Spleen (tissue), 11 donors: ENCODE measurements at regions not wholly inside any gene's neighbourhood (a gene's known extent, or its start where the extent isn't known, plus 50 kb on each side); places are given as distances from the start of the nearest gene placed in this dataset.

Experiments
- DNase-seq: peaks from one replicate; pipeline ENCODE4 v3.0.0-alpha.2; 2020
- H3K27ac ChIP-seq, 8 donors: fragments of 200-600 bp; sonication (generic) in 7 of 8; 1 replicate in 4 of 8; 2 replicates in 4 of 8; pipeline versions ENCODE4 v1.5.0 to v1.8.0; 2016 to 2021; ENCODE audit warnings: inconsistent platforms in 4 of 8, mild to moderate bottlenecking in 4 of 8, moderate library complexity in 1 of 8
- H3K27me3 ChIP-seq, 7 donors: fragments of 200-600 bp; sonication (generic) in 6 of 7; replicated peaks in 1 of 7; 1 replicate in 4 of 7; 2 replicates in 3 of 7; pipeline versions ENCODE4 v1.5.0 to v1.8.0; 2016 to 2021; ENCODE audit warnings: inconsistent platforms in 3 of 7, mild to moderate bottlenecking in 1 of 7
- H3K36me3 ChIP-seq, 6 donors: fragments of 200-600 bp; sonication (generic) in 5 of 6; 1 replicate in 4 of 6; 2 replicates in 2 of 6; pipeline versions ENCODE4 v1.5.0 to v1.8.0; 2016 to 2021; ENCODE audit warnings: inconsistent platforms in 2 of 6
- H3K4me1 ChIP-seq, 6 donors: fragments of 200-600 bp; sonication (generic) in 5 of 6; 1 replicate in 3 of 6; 2 replicates in 3 of 6; pipeline versions ENCODE4 v1.5.0 to v1.8.0; 2016 to 2021; ENCODE audit warnings: inconsistent platforms in 3 of 6
- H3K4me3 ChIP-seq, 8 donors: fragments of 200-600 bp; sonication (generic) in 7 of 8; 1 replicate in 4 of 8; 2 replicates in 4 of 8; pipeline versions ENCODE4 v1.5.0 to v1.8.0; 2016 to 2021; ENCODE audit warnings: inconsistent platforms in 4 of 8, mild to moderate bottlenecking in 4 of 8, moderate library complexity in 2 of 8
- H3K9me3 ChIP-seq, 8 donors: fragments of 200-600 bp; sonication (generic) in 7 of 8; 1 replicate in 4 of 8; 2 replicates in 4 of 8; pipeline versions ENCODE4 v1.5.0 to v1.8.0; 2016 to 2021; ENCODE audit warnings: inconsistent platforms in 4 of 8
- CTCF ChIP-seq, 11 experiments: fragments of 200-600 bp in 7 of 11; fragments of 450-650 bp in 4 of 11; sonication (generic) in 4 of 11; IDR thresholded peaks in 8 of 11; conservative IDR thresholded peaks in 3 of 11; 1 replicate in 7 of 11; 2 replicates in 4 of 11; pipeline versions ENCODE4 v1.4.0 to v1.8.0; 2016 to 2021; ENCODE audit warnings: antibody characterized with exemption in 11 of 11, inconsistent platforms in 4 of 11, mild to moderate bottlenecking in 1 of 11
- POLR2A ChIP-seq, 3 donors: fragments of 450-650 bp; IDR thresholded peaks; one replicate each; pipeline ENCODE4 v1.5.1; 2017; ENCODE audit warnings: antibody characterized with exemption in 3 of 3, mild to moderate bottlenecking in 1 of 3
- POLR2AphosphoS5 ChIP-seq, 3 donors: sonication (generic); formaldehyde crosslinking; IDR thresholded peaks; one replicate each; pipeline ENCODE4 v1.5.1; 2017; ENCODE audit warnings: antibody characterized with exemption in 3 of 3
- WGBS, 5 donors: extraction: QIAGEN DNeasy Blood & Tissue Kit in 3 of 5; methylation state at CpG; one replicate each; pipeline versions ENCODE4 v1.1.5 to v1.1.7; 2013 to 2018; 5-methylcytosine and 5-hydroxymethylcytosine counted together
- intact Hi-C: fragments of 100-400 bp; cut with DNase I; formaldehyde crosslinking; loops from one replicate; pipeline ENCODE4 v1.15.0; 2023; ENCODE audit warnings: low total_unique reads
- donor health status: healthy with polysubstance abuse.
- donor health status: DM: no; HTN: no; CAD: no; lungs with moderate emphysema.
- donor health status: DM: no; HTN: no; CAD: no.
- donor health status: Bipolar disorder and iron deficiency.
- donor health status: healthy.
- donor health status: DM: no; HTN: no; CAD: no.
- donor health status: DM: yes; HTN: yes; CAD: no.

DNA sequence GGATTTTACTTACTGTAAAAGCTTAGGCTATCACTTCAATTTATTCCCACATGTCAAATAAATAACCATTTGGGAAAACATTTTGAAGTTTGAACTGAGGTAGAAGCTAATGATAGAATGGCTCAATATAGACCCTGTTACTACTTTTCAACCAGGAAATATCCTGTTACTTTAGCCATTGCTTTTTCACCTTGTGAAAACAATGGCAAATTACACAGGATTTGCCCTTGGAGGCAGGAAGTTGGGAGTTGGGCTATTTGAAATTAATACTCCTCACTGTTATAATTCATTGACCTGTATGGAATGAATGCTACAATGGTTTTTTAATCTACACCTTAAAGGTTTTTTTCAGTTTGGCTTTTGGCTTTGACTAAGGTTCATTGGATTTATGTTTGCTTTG lies 98.1 kb upstream of the UBE2E2 start:
- no peak overlapping the region for H3K4me3 ChIP-seq
- H3K27ac ChIP-seq = no peak overlapping the region
- no peaks in the 10 kb centered on the region for H3K4me1 ChIP-seq
- no peaks in the 10 kb centered on the region for H3K9me3 ChIP-seq
- no peaks in the 10 kb centered on the region for H3K27me3 ChIP-seq
- DNase-seq = no peak
- no peak for TF ChIP-seq CTCF (IDR thresholded peaks at IDR 0.05 in 8 of 11, conservative IDR thresholded peaks at IDR 0.05 in 3 of 11)
- no peak for TF ChIP-seq POLR2A (IDR thresholded peaks at IDR 0.05)
- no peak for TF ChIP-seq POLR2AphosphoS5 (IDR thresholded peaks at IDR 0.05)
- H3K36me3 ChIP-seq = no peaks in the 10 kb centered on the region
- intact Hi-C loops = no loop called here

GRCh38 chr3:23106666-23107065 lies 96.5 kb upstream of the UBE2E2 start:
- Histone ChIP-seq H3K27me3 (no peaks in the 10 kb centered on the region), H3K9me3 (no peaks in the 10 kb centered on the region), H3K4me3 (no peak overlapping the region), H3K4me1 (no peaks in the 10 kb centered on the region), H3K36me3 (no peaks in the 10 kb centered on the region), H3K27ac (no peak overlapping the region)
- intact Hi-C loops = no loop called here
- WGBS, 5 donors = 93 to 99% (median 96%) methylated on average over 3 of the region's 3 CpGs
- TF ChIP-seq CTCF (IDR thresholded peaks at IDR 0.05 in 8 of 11, conservative IDR thresholded peaks at IDR 0.05 in 3 of 11) (no peak), POLR2A (IDR thresholded peaks at IDR 0.05) (no peak), POLR2AphosphoS5 (IDR thresholded peaks at IDR 0.05) (no peak)
- no peak for DNase-seq

DNA sequence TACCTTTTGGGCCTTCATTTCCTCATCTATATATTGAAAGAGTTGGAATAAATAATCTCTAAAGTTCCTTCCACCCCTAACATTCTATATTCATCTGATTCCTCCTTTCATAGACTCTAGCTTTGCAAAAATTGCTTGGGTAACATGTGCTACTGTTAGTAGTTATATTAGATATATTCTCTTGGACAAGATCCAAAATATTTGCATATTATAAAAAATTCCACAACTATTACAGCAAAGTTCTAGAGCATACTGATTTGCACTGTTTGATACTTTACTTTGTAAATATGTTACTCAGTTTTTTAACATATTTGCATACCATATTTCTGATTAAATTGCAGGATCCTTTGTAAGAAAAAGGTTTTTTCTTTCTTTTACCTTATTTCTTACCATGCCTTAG lies 95.9 kb upstream of the UBE2E2 start:
- TF ChIP-seq POLR2A (IDR thresholded peaks at IDR 0.05) = no peak
- no peak for TF ChIP-seq CTCF (IDR thresholded peaks at IDR 0.05 in 8 of 11, conservative IDR thresholded peaks at IDR 0.05 in 3 of 11)
- no peak for TF ChIP-seq POLR2AphosphoS5 (IDR thresholded peaks at IDR 0.05)
- DNase-seq = no peak
- no peaks in the 10 kb centered on the region for H3K4me1 ChIP-seq
- H3K36me3 ChIP-seq = no peaks in the 10 kb centered on the region
- H3K27me3 ChIP-seq = no peaks in the 10 kb centered on the region
- H3K27ac ChIP-seq = no peak overlapping the region
- H3K4me3 ChIP-seq = no peak overlapping the region
- intact Hi-C loops = no loop called here
- H3K9me3 ChIP-seq = no peaks in the 10 kb centered on the region

DNA sequence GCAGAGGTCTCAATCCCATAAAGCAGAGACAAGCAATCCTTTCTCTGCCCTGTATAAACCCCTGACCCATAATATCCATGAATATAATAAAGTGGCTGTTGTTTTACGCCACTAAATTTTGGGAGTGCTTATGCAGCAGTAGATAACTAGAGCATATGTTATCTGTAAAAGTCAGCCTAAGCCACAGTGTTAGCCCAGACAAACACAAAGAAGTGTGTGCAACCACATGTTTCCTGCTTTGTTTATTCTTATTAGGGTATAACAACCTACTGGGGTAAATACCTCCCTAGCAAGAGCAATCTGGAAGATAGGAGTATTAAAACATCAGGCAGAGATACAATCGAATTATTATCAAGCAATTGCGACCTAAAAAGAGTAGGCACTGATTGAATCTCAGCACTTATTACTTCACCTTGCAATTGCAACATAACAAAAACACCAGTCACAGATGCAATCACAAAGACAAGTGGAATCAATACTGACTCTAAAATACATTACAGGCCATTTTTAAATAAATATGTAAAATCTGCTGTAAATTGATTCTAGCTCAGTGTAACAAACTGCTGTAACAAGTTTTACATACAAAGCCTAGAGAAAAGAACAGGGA lies 94.6 kb upstream of the UBE2E2 start:
- intact Hi-C loops = no loop called here
- Histone ChIP-seq H3K27ac (no peak overlapping the region), H3K36me3 (no peaks in the 10 kb centered on the region), H3K27me3 (no peaks in the 10 kb centered on the region), H3K4me3 (no peak overlapping the region), H3K4me1 (no peaks in the 10 kb centered on the region), H3K9me3 (no peaks in the 10 kb centered on the region)
- TF ChIP-seq CTCF (IDR thresholded peaks at IDR 0.05 in 8 of 11, conservative IDR thresholded peaks at IDR 0.05 in 3 of 11) (no peak), POLR2A (IDR thresholded peaks at IDR 0.05) (no peak), POLR2AphosphoS5 (IDR thresholded peaks at IDR 0.05) (no peak)
- WGBS, 5 donors = 78 to 92% (median 87%) methylated on average over 3 of the region's 3 CpGs
- DNase-seq = no peak
